Stimulated activated CD4-positive, alpha-beta T cell treated with anti-CD3 and anti-CD28 coated beads, Interleukin-12 subunit alpha, Interleukin-12 subunit beta, amount 100 ng/mL, for 48 hours (primary cell): ENCODE measurements at regions not wholly inside any gene's neighbourhood (a gene's known extent, or its start where the extent isn't known, plus 50 kb on each side); places are given as distances from the start of the nearest gene placed in this dataset.

Source experiments
- DNase-seq, 3 donors: peaks; one replicate each; pipeline ENCODE4 v3.0.0-alpha.2; 2020; ENCODE audit warnings: low read depth in 2 of 3, low spot score in 1 of 3

DNA sequence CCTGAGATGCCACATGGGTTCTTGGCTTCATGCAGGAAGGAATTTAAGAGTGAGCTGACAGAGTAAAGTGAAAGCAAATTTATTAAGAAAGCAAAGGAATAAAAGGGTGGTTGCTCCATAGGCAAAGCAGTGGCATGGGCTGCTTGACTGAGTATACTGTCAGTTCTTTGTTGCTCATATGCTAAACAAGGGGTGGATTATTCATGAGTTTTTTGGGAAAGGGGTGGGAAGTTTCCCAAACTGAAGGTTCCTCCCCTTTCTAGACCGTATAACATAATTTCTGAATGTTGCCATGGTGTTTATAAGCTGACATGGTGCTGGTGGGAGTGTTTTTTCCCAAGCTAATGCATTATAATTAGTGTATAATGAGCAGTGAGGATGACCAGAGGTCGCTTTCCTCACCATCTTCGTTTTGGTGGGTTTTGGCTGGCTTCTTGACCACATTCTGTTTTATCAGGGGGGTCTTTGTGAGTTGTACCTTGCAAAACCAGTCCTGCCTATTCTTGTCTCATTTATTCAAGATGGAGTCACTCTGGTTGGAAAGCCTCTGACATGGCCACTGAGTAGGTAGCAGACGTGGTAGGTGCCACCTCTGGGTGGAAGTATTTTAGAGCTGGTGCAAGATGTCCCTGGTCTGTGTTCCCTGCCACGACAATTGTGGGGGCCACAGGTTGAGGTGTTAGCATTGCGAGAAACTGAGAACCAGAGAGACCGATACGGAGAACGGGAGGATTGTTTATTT, 107.5 kb upstream of the SDK1 start:
- DNase-seq = no peak

DNA sequence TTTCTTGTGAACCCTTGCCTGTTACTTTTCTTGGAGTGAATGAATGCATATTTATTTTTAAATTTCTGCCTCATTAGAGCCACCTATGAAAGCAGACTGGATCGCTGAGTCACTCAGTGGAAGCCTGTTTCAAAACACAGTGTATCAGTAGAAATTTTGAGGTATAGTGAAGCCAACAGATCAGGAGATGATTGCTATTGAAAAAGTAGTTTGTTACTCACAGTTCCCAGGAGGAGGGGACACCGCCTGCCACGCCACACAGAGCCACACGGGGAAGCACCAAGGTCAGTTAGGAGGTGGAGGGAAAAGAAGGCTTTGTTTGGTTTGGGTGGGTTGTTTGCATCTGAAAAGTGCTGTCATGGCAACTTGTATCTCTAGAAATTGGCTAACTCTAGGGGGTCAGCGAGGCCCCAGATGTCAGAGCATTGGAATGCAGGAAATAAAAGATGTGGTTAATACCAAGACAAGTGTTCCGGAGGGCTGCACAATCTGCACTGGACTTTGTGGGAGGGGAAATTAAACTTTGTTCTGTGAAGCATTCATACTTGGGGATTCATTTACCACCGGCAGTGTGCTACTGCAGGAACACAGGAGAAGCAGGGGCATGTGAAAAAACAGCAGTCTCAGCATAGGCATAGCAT, 106.4 kb upstream of the SDK1 start:
- DNase-seq = no peak

DNA sequence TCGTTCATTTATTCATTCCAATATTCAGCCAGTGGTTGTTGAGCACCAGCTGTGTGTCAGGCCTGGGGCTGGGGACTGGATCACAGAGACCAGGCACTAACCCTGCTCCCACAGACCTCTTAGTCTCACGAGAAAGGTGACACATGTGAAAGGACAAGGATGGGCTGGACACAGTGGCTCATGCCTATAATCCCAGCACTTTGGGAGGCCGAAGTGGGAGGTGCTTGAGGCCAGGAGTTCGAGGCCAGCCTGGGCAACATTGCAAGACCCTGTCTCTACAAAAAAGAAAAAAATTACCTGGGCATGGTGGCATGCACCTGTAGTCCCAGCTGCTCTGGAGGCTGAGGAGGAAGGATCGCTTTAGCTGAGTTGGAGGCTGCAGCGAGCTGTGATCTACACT, 105.9 kb upstream of the SDK1 start:
- no peak for DNase-seq

DNA sequence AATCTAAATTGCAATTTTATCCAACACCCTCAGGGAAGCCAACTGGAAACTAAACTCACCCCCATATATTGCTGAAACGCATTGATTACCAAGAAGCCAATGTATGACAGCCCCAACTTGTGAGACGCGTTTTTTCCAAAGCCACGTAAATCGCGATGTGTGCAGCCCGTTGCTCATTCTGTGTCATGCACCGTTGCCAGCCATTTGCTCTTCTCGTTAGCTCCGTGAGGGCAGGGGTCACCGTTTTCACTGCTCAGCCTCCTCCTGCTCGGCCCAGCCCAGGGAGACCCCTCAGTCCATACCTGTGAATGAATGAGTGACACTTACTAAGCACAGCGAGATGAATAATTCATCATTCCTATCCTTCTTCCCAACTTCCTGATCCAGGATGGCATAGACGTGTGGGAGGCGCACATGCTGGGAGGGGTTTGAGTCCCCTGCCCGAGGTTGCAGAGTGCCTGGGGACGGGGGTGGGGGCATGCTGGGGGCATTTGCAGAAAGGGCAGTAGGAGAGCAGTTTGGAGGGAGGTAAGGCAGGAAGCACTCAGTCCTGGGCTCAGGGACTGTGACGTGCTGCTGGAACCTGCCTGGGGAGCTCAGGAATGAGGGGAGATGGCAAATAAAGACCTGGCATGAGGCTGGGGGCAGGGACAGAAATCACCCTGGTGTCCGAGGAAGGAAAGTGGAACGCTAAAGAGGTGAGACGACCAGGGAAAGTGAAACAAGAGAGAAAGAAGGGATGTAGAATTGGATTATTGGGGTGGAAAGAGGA, 104.2 kb upstream of the SDK1 start:
- no peak for DNase-seq

DNA sequence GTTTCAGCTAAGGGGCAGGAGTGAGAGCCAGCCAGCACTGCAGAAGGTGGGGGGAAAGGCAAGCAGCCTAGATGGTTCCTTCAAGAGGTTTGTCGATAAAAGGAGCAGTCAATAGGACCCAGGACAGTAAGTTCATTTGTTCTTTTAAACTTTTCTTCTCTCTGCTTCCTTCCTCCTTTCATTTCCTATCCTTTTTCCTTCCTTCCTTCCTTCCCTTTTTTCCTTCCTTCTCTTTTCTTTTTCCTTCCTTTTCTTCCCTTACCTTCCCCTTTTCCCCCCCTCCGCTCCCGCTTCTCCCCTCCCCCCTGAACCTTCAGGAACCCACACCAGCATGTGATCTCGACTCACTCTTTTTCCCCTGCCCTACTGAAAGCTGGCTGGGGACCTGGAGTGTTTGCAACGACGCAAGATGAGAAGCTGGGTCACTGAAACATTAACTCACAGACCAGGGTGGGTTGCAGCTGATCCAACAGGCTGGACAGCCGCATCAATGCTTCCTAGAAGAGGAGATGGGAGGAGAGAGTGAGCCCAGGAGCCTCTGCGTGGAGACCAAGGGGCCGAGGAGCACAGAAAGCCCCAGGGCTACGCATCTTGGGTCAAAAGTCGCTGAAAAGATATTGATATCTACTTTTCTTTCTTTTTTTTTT, 103.4 kb upstream of the SDK1 start:
- no peak for DNase-seq

DNA sequence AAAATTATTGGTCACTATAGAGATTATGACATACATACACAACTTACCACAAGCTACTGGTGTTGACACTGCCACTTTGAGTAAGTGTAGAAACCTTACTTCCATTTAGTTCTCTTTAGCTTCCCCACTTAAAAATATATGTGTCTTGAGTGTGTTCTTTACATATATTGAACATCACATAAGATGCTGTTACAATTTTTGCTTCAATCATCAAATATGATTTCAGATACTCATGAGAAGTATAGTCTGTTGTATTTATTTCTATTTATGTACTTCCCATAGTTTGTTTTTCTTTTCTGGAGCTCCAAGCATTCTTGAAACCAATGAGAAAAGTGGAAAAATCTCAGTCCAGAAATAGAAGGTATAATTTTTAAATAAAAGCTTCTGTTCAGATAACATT, 102.7 kb upstream of the SDK1 start:
- DNase-seq = no peak

DNA sequence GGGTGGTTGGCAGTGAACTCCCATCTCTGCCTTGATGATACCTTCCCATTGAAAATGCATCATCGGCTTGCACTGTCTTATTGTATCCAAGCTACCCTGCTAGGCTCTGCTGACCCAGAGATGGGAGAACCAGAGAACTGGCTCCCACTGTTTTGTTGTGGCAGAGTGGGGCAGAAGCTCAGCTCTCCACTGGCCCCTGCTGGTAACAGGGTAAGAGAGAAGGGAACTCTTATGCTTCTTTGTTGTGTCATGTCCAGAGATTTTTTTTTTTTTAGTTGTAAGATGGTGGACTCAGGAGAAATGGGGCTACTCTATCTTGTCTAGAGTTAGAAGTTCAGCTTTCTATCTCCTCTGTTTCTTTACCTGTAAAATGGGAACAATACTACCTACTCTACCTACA, 100.5 kb upstream of the SDK1 start:
- peak in 2 of 3 donors; percentile 5 to 11 for DNase-seq

DNA sequence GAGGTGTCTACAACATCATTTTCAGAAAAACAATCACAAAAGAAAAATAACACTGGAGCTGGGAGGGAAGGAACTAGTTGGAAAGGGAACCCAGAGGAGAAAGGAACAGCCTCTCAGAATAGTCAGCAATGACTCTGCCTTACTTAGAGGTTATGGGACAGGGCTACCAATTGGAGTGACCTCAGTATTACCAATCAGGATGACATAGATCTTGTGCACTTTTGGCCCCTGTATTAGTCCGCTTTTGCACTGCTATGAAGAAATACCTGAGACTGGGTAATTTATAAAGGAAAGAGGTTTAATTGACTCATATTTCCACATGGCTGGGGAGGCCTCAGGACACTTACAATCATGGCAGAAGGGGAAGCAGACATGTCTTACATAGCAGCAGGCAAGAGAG, 99.7 kb upstream of the SDK1 start:
- no peak for DNase-seq

DNA sequence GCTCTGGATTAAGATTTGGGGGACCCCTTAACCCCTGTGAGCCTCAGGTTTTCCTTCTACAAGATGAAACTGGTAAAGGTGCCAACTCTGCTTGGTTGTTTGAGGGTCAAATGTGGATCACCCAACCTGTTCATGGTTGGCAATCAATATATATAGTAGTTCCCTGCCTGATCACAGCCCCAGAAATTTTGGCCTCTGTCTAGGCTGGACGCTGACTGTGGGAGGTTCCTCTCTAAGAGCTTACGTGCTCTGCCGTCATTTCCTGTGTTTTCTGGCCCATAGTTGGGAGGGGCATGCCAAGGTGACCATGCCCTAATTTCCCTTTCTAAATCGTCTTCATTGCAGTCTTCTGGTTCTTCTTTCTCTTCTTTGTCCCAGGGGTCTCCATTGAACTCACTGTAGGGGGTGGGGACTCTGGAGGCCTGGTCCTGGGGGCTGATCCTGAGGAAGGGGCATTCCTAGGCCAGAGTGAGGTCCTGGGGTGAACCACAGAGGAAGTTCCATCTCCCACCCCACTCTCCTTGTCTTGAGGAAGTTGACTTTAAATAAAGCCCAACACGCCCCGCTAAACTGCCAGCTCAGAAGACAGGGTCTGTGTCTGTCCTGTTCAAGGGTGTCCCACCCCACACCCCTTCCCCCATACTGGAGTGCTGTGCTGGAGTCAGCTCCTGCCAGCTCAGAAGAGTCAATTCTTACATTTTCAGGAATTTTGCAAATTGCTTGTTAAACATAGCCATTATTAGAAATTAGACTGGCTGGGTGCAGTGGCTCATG, 98.9 kb upstream of the SDK1 start:
- no peak for DNase-seq

DNA sequence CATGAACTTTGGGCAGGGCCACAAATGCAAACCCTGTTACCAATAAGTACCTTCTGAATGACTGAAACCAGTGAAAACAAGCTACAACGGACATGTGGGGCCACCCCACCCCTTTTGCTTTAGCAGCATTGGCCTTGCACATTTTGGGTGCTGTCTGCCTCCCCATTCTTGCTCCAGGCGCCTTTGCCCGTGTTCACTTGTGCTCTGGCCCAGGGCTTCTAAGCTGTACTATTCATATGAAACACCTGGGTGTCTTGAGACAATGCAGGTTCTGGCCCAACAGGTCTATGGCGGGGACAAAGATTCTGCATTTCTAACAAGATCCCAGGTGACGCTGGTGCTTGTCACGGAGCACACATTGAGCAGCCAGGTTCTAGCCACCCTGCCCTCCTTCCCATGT, 96.5 kb upstream of the SDK1 start:
- no peak for DNase-seq

DNA sequence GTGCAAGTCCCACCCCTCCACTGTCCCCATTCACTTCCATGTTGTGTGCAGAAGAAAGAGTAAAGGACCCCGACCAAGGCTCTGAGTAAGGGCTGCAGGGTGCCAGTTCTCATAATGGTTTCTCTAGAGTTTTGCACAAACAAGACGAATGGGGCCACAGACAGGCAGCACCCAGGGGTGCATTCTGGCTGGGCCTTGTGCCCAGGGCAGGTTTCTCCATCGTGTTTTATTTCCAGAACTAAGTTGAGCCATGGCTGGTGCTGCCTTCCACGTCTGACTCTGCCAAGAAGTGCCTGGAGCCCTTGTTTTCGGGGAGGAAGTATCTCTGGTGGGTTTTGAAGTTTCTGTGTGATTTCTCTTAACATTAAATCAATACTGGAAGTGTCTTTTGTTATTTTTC, 95.0 kb upstream of the SDK1 start:
- no peak for DNase-seq

DNA sequence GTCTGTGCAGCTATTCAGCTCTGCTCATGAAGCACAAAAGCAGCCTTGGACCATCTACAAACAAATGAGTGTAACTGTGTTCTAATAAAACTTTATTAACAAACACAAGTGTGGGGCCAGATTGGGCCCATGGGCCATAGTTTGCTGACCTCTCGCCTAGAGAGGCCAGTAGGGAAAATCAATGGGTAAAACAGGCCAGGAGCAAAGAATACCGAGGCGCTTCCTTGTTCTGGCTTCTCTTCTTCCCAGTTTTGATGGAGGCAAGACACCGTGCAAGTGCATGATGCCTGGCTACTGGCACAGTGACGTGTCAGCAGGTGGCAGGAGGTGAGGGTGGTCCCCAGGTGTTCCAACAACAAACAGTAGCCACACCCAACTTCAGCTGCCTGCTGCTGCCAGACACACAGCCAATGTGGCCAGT, 94.3 kb upstream of the SDK1 start:
- no peak for DNase-seq

DNA sequence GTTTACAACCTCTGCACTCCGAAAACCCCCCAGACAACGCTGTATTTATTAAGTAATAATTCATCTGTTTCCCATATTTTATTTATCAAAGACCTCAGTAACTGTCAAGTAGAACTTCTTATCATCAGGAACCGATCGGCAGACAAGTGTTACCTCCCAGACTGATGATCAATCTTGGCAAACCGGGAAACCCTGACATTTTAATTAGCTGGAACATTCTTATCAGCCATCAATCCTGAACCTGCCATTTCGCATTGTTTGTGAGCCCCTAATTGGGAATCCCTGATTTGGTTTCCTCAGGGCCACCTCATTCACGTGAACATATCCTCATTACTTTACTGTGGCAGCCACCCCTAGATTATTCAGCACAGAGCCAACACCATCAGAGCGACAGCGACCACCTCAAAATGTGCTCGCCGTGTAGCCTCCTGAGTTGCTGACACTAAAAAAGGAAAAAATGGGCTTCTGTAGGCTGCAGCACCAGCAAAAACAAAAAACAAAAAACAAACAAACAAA, 93.6 kb upstream of the SDK1 start:
- DNase-seq = no peak

DNA sequence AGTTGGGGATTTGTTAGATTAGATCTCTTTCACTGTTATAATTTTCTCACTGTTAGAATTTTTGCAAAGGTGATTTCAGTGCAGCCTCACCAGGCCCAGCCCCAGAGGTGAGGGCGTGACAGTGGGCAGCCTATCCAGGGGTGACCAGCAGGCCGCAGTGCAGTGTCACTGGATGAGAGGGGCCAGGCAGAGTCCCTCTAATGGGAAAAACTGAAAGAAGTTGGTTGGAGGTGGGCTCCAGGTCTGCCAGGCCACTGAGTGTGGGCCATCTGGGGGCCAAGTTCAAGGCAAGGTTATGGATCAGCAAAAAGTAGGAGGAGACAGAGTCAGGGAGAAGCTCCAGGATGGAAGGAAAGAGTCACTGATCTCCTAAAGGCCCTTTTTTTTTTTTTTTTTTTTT, 90.5 kb upstream of the SDK1 start:
- DNase-seq = no peak

DNA sequence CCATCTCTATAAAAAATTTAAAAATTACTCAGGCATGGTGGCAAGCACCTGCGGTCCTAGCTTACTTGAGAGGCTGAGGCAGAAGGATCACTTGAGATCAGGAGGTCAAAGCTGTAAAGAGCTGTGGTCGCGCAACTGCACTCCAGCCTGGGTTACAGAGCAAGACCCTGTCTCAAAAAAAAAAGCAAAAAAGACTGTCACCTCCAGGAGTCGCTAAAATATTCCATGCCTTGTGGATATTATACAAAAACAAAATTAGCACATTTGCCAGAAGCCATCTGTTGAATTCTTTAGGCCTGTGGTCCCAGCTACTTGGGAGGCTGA, 87.0 kb upstream of the SDK1 start:
- DNase-seq = no peak

DNA sequence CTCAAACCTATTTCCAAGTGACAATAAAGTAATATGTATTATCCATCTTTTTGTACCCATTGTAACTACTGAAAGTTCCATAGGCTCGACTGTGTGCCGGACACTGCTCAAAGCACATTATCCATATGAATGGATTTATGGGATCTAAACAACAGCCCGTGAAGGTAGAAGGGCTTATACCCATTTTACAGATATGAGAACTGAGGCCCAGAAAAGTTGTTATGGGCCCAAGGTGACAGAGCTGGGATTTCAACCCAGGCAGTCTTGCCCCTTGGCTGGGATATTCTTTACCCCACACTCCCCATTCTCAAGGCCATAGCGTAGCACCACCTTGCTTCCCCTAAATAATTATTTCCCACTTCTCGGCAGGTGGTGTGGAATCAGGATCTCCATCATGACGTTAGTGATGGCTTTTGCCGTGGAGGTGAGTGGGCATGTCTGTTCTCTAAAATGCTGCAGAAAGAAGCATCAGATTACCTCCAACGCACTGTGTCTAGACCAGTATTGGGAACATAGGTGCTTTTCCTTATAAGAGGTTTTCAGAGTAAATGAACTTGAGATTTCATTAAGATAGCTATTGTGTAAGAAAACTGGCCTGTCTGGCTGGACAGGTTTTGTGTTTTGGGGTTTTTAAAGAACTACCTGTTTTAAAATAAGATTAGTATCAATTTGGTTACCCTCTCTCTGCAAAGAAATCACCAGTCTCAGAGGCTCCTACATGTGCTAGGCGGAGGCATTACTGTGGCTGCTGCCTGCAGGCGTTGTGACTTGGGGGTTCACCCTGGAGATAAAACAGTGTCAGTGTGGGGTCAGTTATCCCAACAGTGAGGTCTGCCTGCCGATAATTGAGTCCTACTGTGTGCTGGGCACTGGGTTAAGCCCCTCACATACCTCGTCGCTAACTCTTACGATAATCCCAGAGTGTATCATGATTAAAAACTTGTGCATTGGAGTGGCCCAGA, 85.1 kb upstream of the SDK1 start:
- no peak for DNase-seq

DNA sequence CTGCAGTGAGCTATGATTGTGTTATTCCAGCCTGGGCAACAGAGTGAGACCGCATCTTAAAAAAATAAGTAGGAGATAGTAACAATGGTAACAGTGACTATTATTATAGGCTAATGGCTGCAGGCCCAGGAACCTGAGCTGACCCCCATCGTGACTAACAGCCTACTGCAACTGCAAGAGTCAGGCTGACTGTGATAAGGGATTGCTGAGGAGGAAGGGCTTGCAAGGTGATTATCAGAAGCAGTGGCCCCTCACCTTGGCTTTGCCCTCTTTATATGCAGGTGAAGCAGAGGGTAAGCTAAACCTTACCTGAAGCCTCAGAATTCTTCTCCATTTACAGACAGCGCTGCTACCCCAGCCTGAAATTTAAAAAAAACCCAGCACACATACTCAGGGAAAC, 83.9 kb upstream of the SDK1 start:
- DNase-seq = no peak

DNA sequence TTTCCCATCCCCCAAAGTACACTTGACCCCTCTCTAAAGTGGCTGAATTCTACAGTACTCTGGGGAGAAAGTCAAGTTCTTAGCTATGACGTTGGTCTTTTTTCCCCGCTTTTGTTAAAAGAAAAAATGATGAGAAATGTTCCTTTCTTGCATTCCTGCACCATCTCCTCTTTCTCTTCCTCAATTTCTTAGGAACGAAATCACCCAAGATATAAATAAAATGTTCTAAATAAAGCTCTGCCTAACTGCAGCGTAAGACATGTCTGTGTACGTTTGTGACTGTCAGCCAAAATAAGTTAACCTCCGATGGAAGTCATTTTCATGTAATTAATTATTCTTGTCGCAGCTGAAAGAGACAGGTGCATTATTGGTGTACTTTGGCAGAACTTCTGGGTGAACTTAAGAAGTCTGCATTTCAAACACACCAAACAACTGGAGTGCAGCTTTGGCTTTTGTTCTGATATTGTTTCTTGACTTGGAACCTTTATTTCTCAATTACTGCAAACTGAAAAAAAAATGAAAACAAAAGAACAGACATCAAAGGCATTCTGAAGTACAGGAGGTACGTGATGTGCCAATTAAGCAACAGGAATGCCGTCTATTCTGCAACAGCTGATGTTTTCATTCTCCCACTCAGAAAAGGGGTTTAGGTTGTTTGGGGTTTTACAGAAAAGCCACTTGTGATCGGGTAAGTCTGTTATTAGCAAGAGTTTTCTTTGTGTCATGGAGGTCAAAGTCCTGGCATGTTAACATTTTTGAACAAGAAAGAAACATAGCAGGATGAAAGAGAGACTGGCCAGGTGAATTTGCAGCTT, 82.4 kb upstream of the SDK1 start:
- no peak for DNase-seq

DNA sequence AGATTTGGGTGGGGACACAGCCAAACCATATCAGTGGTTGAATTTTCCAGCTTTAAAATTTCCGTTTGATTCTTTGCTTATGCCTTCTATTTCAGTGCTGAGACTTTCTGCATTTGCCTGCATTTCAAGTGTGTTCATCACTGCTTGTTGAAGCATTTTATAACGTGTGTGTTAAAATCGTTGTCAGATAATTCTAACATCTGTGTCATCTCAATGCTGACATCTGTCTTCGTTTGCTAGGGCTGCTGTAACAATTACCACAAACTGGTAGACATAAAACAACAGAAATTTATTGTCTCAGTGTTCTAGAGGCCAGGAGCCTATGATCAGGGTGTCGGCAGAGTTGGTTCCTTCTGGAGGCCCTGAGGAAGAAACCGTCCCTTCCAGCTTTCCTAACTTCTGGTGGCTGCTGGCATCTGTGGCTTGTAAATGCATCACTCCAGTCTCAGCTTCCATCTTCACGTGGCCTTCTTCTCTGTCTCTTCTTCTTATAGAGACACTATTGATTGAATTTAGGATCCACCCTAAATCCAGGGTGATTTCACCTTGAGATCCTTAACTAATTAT, 71.1 kb upstream of the SDK1 start:
- DNase-seq = no peak
